HL-60/S4 treated with phorbol 12-myristate 13-acetate at 8.2 ng/mL for 4 days and 3 days (cell line): ENCODE measurements at regions not wholly inside any gene's neighbourhood (a gene's known extent, or its start where the extent isn't known, plus 50 kb on each side); places are given as distances from the start of the nearest gene placed in this dataset.

Experiments
- in situ Hi-C: fragments of 300-500 bp; cut with MboI; formaldehyde crosslinking; loops from 2 replicates; pipeline ENCODE4 v1.15.0; 2022; ENCODE audit warnings: low sequenced_read_pairs

GRCh38 chr4:41883988-41884734 lies 51.1 kb upstream of the TMEM33 start:
- in situ Hi-C loops = loop anchor here (25.0 kb wide), 1 partner anchor 597 kb away; no protein-coding TSS in a partner anchor

GRCh38 chr4:41882625-41883347 lies 52.4 kb upstream of the TMEM33 start:
- in situ Hi-C loops = loop anchor here (25.0 kb wide), 1 partner anchor 595 kb away; no protein-coding TSS in a partner anchor

GRCh38 chr4:41881981-41882624 lies 53.1 kb upstream of the TMEM33 start:
- in situ Hi-C loops = loop anchor here (25.0 kb wide), 1 partner anchor 595 kb away; no protein-coding TSS in a partner anchor

DNA sequence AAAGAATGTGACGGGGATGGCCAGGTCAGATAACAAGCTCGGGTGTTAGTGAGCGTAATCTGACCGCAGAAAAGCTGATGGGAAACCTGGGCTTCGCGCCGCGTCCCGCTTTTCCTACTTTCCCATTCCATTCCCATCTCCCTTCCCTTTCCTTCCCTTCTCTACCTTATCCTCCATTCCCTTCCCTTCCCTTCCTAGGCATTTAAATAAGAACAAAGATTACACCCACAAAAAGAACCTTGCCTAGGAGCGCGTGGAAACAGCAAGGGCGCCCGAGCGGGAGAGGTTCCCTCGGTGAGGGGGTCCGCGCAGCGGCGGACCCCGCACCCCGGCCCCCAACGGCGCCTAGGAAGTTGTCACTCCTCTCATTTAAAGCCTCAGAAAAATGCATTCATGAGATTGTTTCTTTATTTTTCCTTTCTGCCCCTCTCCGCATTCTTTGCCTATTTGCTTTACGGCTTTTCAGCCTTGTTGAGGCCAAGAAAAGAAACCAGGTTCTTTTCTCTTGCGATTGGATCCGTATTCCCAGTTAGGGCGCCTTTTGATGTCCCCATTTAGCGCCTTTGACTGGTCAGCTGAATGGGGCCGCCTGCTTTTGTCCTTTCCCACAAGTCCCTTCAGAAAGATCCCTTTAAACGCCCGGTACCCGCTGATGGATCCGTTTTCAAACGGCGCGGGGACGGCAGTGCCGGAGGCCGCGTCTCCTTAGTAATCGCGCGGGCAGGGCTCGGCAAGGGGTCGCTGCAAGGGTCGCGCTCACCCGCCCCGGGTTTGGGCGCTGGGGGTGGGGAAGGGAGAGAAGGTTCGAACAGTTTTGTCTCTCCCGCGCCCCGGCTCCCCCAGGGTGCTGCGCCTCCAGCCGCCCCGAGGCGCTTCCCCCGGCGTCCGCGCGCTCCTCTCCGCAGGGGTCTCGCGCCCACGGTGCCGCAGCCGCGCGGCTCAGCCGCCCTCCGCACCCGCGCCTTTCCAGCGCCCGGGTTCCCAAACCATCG lies 54.1 kb upstream of the TMEM33 start:
- in situ Hi-C loops = loop anchor here (25.0 kb wide), 1 partner anchor 594 kb away; no protein-coding TSS in a partner anchor

DNA sequence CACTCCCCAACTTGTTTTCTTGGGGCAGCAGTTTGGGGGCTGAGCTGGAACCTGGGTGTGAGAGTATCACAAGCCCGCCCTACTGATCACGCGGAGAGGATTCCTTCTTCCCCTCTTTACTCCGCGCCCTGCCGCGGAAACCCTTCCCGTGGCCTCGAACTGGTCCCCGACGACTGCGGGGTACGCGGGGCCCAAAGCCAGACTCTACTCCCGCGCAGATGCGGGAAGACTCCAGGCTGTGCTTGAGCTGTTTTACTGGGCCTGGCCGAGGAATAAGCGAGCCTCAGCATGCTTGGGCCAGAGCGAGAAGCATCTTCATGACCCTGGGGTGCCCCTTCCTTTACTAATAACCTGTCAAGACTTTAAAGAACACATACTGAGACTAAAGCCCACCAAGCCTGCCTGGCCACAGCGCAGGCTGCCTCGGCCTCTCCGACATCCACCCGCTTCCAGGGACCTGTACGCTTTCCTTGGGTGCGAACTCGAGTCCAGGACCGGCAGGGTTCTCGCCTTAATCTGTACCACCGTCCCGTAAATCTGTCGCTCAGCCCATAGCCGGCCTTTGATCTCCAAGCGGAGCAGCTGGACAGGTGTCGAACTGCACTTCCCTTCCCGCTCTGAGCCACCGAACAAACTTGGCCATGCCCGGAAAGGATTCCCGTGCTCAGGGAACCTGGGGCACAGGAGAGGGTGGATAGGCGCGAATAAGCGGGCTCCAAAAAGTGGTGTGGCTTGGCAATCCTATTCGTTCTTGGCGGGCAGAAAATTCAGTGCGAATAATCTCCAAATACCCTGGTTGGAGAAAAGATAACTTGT lies 55.0 kb upstream of the TMEM33 start:
- in situ Hi-C loops = loop anchor here (25.0 kb wide), 1 partner anchor 593 kb away; no protein-coding TSS in a partner anchor

DNA sequence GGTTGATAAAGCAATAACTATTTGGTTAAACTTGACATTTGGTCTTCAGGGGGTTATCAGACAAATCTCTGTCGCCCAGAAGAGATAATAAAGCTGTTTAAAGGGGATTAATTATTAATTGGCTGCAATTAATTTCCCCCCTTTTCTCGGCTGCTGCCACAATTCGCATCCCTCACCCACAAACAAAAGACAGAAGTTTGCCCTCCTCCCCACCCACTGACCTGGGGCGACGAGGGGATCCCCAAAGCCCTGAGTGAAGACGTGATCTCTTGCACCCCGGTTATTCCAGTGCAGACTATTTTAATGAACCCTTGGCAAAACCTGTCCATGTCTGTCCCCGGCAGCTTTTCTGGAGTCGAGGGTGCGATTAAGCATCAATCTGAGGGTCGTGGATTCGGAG lies 55.7 kb upstream of the TMEM33 start:
- in situ Hi-C loops = loop anchor here (25.0 kb wide), 1 partner anchor 592 kb away; no protein-coding TSS in a partner anchor

GRCh38 chr4:41878991-41879491 lies 56.2 kb upstream of the TMEM33 start:
- in situ Hi-C loops = loop anchor here (25.0 kb wide), 1 partner anchor 592 kb away; no protein-coding TSS in a partner anchor

DNA sequence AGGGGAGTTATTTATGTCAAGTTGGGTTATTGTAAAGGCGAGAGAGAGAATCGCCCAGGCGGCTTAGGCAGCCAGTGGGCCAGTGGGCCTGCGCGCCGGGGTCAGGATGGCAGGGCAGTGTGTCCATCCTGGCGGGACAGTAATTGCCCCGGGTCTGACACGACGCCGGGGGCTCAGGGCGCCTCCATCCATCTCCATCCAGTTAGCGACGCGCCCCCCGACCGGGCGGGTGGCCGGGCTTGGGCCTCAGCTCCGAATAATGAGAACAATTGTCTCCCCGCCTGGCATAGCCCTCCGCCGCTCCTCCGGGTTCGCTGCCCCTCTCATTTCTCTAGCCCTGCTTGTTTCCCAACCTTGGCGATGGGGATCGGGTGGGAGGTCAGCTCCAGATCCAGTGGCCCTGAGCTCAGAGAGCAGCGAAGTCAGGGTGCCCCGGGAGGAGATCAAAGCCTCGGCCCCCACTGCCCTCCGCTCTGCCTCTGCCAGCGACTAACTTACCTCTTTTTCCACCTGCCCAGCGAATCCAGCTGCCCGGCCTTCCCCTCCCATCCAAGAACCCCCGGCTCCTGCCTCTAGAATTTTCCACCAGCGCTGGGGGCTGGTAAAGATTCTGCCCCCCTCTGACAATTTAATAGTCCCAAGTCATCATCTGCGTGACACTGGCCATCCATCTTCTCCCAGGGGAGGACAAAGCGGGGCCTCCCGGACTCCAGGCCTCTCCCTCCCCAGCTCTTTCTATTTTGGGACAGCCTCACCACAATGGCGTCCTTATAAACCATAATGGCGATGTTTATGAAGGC lies 56.9 kb upstream of the TMEM33 start:
- in situ Hi-C loops = loop anchor here (25.0 kb wide), 1 partner anchor 591 kb away; no protein-coding TSS in a partner anchor

GRCh38 chr4:41877020-41877796 lies 58.0 kb upstream of the TMEM33 start:
- in situ Hi-C loops = loop anchor here (25.0 kb wide), 1 partner anchor 590 kb away; no protein-coding TSS in a partner anchor

DNA sequence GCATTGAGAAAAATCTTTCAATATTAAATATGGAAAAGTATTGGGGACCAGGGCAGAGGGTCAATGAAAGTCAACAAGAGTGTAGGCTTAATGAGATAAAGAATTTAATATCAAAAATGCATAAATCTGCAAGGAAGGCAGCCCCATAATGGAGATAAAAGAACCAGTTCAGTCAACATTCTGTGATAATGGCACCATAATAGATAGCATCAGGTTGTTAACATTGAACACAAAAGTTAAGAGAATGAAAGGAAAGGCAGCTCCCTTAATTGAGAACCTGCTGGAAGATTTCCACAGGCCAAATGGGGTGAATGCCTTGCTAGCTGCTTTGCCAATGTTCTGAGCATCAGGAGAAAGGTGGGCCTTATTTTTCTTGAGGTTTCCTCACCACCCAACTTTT lies 60.4 kb upstream of the TMEM33 start:
- in situ Hi-C loops = loop anchor here (25.0 kb wide), 1 partner anchor 588 kb away; no protein-coding TSS in a partner anchor

- in situ Hi-C loops = no loop called here
These were observed 60.8 kb upstream of the TMEM33 start for GRCh38 chr4:41874398-41874797.

DNA sequence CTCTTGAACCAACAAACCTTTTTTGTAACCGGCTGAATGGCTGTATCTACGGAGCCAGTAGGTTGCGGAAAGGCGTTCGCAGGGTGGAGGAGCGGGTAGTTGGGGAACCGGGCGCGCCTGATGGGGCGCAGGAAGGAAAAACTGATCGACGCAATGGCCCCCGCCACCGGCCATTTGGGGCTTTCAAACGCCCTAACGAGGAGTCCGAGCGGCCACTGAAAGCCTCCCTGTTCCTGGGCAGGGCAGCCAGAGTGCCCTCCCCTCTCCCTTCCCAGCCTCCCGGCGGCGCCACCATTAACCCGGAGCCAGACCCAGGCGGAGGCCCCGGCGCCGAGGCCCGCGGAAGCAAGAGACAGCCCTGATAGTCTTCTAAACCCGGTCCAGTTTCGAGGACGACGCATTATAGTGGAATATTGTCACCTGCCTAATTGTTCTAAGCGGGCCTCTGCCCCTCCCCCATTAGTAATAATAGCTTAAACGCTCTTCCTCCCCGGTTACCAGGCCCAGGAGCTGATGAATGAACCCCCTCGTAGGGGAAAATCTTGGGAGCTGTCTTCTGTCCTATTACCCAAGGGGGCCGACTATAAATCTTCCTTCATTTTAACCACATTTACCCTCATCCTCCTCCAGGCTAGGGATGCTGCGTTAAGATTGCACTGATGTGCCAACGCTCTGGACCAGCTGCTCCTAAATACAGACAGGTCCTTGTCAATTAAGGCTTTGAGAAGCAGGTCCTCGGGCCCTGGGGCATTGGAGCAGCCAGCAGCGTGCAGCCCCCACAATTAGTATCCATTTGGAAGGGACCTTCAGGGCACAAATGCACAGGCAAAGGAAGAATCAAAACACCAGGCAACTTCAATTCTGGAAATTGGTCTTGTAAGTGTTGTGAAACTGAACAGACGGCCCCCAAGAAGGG lies 61.6 kb upstream of the TMEM33 start:
- in situ Hi-C loops = no loop called here

- in situ Hi-C loops = no loop called here
These were observed 65.2 kb upstream of the TMEM33 start for GRCh38 chr4:41870035-41870434.

GRCh38 chr4:41866799-41867677 lies 68.2 kb upstream of the TMEM33 start:
- in situ Hi-C loops = no loop called here
